ENCODE measurements at regions not wholly inside any gene's neighbourhood (a gene's known extent, or its start where the extent isn't known, plus 50 kb on each side); places are given as distances from the start of the nearest gene placed in this dataset.

DNA sequence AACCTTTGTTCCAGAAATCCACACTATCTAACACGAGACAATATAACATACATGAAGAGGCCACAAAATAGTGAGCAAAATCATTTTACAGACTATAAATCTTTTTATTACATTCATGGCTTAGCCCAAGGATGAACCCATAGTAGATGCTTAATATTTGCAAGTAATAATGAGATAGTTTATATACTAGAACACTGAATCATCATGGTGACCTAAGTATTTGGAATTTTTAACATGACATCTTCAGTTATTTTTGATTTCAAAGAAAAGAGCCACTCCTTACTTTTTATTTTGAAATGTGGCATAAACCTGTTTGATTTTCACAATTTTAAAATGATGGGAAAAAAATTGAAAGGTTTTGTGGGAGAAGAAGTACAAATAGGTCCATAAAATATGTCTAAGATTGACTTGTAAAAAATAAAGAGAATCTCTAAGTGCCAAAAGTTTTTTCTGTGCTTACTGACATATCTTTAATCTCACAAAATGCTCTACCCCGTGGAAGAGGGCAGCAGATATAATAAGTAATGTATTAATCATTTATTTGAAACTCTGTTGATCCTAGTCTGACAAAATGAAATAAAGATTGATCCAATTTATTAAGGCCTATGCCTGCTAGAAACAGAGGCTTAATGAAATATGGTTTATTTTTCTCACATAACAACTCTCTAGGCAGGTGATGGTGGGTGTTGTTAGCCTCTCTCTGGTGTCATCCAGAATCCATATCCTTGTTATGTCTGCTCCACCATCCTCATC is 224.5 kb upstream of the CENPE start:
- TF ChIP-seq CTCF (IDR thresholded peaks at IDR 0.05) (no peak), POLR2A (IDR thresholded peaks at IDR 0.05) (no peak)
